Spleen (tissue), 11 donors: ENCODE measurements at regions not wholly inside any gene's neighbourhood (a gene's known extent, or its start where the extent isn't known, plus 50 kb on each side); places are given as distances from the start of the nearest gene placed in this dataset.

Experiments used
- DNase-seq: peaks from one replicate; pipeline ENCODE4 v3.0.0-alpha.2; 2020
- H3K27ac ChIP-seq, 8 donors: fragments of 200-600 bp; sonication (generic) in 7 of 8; 1 replicate in 4 of 8; 2 replicates in 4 of 8; pipeline versions ENCODE4 v1.5.0 to v1.8.0; 2016 to 2021; ENCODE audit warnings: inconsistent platforms in 4 of 8, mild to moderate bottlenecking in 4 of 8, moderate library complexity in 1 of 8
- H3K27me3 ChIP-seq, 7 donors: fragments of 200-600 bp; sonication (generic) in 6 of 7; replicated peaks in 1 of 7; 1 replicate in 4 of 7; 2 replicates in 3 of 7; pipeline versions ENCODE4 v1.5.0 to v1.8.0; 2016 to 2021; ENCODE audit warnings: inconsistent platforms in 3 of 7, mild to moderate bottlenecking in 1 of 7
- H3K36me3 ChIP-seq, 6 donors: fragments of 200-600 bp; sonication (generic) in 5 of 6; 1 replicate in 4 of 6; 2 replicates in 2 of 6; pipeline versions ENCODE4 v1.5.0 to v1.8.0; 2016 to 2021; ENCODE audit warnings: inconsistent platforms in 2 of 6
- H3K4me1 ChIP-seq, 6 donors: fragments of 200-600 bp; sonication (generic) in 5 of 6; 1 replicate in 3 of 6; 2 replicates in 3 of 6; pipeline versions ENCODE4 v1.5.0 to v1.8.0; 2016 to 2021; ENCODE audit warnings: inconsistent platforms in 3 of 6
- H3K4me3 ChIP-seq, 8 donors: fragments of 200-600 bp; sonication (generic) in 7 of 8; 1 replicate in 4 of 8; 2 replicates in 4 of 8; pipeline versions ENCODE4 v1.5.0 to v1.8.0; 2016 to 2021; ENCODE audit warnings: inconsistent platforms in 4 of 8, mild to moderate bottlenecking in 4 of 8, moderate library complexity in 2 of 8
- H3K9me3 ChIP-seq, 8 donors: fragments of 200-600 bp; sonication (generic) in 7 of 8; 1 replicate in 4 of 8; 2 replicates in 4 of 8; pipeline versions ENCODE4 v1.5.0 to v1.8.0; 2016 to 2021; ENCODE audit warnings: inconsistent platforms in 4 of 8
- CTCF ChIP-seq, 11 experiments: fragments of 200-600 bp in 7 of 11; fragments of 450-650 bp in 4 of 11; sonication (generic) in 4 of 11; IDR thresholded peaks in 8 of 11; conservative IDR thresholded peaks in 3 of 11; 1 replicate in 7 of 11; 2 replicates in 4 of 11; pipeline versions ENCODE4 v1.4.0 to v1.8.0; 2016 to 2021; ENCODE audit warnings: antibody characterized with exemption in 11 of 11, inconsistent platforms in 4 of 11, mild to moderate bottlenecking in 1 of 11
- POLR2A ChIP-seq, 3 donors: fragments of 450-650 bp; IDR thresholded peaks; one replicate each; pipeline ENCODE4 v1.5.1; 2017; ENCODE audit warnings: antibody characterized with exemption in 3 of 3, mild to moderate bottlenecking in 1 of 3
- POLR2AphosphoS5 ChIP-seq, 3 donors: sonication (generic); formaldehyde crosslinking; IDR thresholded peaks; one replicate each; pipeline ENCODE4 v1.5.1; 2017; ENCODE audit warnings: antibody characterized with exemption in 3 of 3
- WGBS, 5 donors: extraction: QIAGEN DNeasy Blood & Tissue Kit in 3 of 5; methylation state at CpG; one replicate each; pipeline versions ENCODE4 v1.1.5 to v1.1.7; 2013 to 2018; 5-methylcytosine and 5-hydroxymethylcytosine counted together
- intact Hi-C: fragments of 100-400 bp; cut with DNase I; formaldehyde crosslinking; loops from one replicate; pipeline ENCODE4 v1.15.0; 2023; ENCODE audit warnings: low total_unique reads
- donor health status: healthy with polysubstance abuse.
- donor health status: DM: no; HTN: no; CAD: no; lungs with moderate emphysema.
- donor health status: DM: no; HTN: no; CAD: no.
- donor health status: Bipolar disorder and iron deficiency.
- donor health status: healthy.
- donor health status: DM: no; HTN: no; CAD: no.
- donor health status: DM: yes; HTN: yes; CAD: no.

GRCh38 chr12:123094349-123095077 is 56.4 kb downstream of the PITPNM2 start:
- TF ChIP-seq CTCF (IDR thresholded peaks at IDR 0.05 in 8 of 11, conservative IDR thresholded peaks at IDR 0.05 in 3 of 11): no peak
- no peak for TF ChIP-seq POLR2A (IDR thresholded peaks at IDR 0.05)
- peak in 1 of 3 donors; percentile 31 for TF ChIP-seq POLR2AphosphoS5 (IDR thresholded peaks at IDR 0.05)
- Histone ChIP-seq H3K27ac (no peak overlapping the region), H3K9me3 (no peaks in the 10 kb centered on the region), H3K36me3 (no peaks in the 10 kb centered on the region), H3K4me1 (peaks cover 0 to 39% (median 15%) of the 10 kb centered on the region in 6 donors), H3K27me3 (no peaks in the 10 kb centered on the region), H3K4me3 (no peak overlapping the region)
- DNase-seq: no peak
- intact Hi-C loops: no loop called here
- WGBS, 5 donors: 84 to 88% (median 84%) methylated on average over 18 of the region's 18 CpGs

- Histone ChIP-seq H3K4me1 (peaks cover 0 to 37% (median 18%) of the 10 kb centered on the region in 6 donors), H3K27ac (no peak overlapping the region), H3K27me3 (no peaks in the 10 kb centered on the region), H3K4me3 (no peak overlapping the region), H3K9me3 (no peaks in the 10 kb centered on the region), H3K36me3 (no peaks in the 10 kb centered on the region)
- intact Hi-C loops: no loop called here
- WGBS, 5 donors: 92 to 98% (median 94%) methylated on average over 4 of the region's 4 CpGs
- DNase-seq: no peak
- TF ChIP-seq POLR2A (IDR thresholded peaks at IDR 0.05) (no peak), POLR2AphosphoS5 (IDR thresholded peaks at IDR 0.05) (no peak), CTCF (IDR thresholded peaks at IDR 0.05 in 8 of 11, conservative IDR thresholded peaks at IDR 0.05 in 3 of 11) (no peak)
Observed at GRCh38 chr12:123092866-123093265, 58.0 kb downstream of the PITPNM2 start.

GRCh38 chr12:123091230-123092150 is 59.4 kb downstream of the PITPNM2 start:
- WGBS, 5 donors: 86 to 96% (median 93%) methylated on average over 7 to 8 of the region's 8 CpGs
- no peaks in the 10 kb centered on the region for H3K36me3 ChIP-seq

More at GRCh38 chr12:123091230-123092150, 59.4 kb downstream of the PITPNM2 start:
- intact Hi-C loops: no loop called here
- H3K27ac ChIP-seq: no peak overlapping the region
- no peak for TF ChIP-seq CTCF (IDR thresholded peaks at IDR 0.05 in 8 of 11, conservative IDR thresholded peaks at IDR 0.05 in 3 of 11)
- TF ChIP-seq POLR2AphosphoS5 (IDR thresholded peaks at IDR 0.05): no peak
- no peak for TF ChIP-seq POLR2A (IDR thresholded peaks at IDR 0.05)
- H3K9me3 ChIP-seq: no peaks in the 10 kb centered on the region
- H3K4me3 ChIP-seq: no peak overlapping the region
- DNase-seq: no peak
- no peaks in the 10 kb centered on the region for H3K27me3 ChIP-seq
- peaks cover 0 to 40% (median 16%) of the 10 kb centered on the region in 6 donors for H3K4me1 ChIP-seq
